NB4 (cell line): ENCODE measurements at regions not wholly inside any gene's neighbourhood (a gene's known extent, or its start where the extent isn't known, plus 50 kb on each side); places are given as distances from the start of the nearest gene placed in this dataset.

ENCODE experiments used
- CTCF ChIP-seq: IDR thresholded peaks from one replicate; pipeline ENCODE4 v1.5.1; 2012; ENCODE audit warnings: low read depth, low read length
- POLR2A ChIP-seq: IDR thresholded peaks from 2 replicates; pipeline ENCODE4 v1.6.1; 2011; ENCODE audit warnings: mild to moderate bottlenecking; ENCODE audit not compliant: insufficient read length; ENCODE audit errors: extremely low read depth

- TF ChIP-seq CTCF = no peak
- TF ChIP-seq POLR2A = no peak
Observed at GRCh38 chr18:67354091-67354490, 162.4 kb downstream of the DSEL start.
